ENCODE measurements at regions not wholly inside any gene's neighbourhood (a gene's known extent, or its start where the extent isn't known, plus 50 kb on each side); places are given as distances from the start of the nearest gene placed in this dataset.

DNA sequence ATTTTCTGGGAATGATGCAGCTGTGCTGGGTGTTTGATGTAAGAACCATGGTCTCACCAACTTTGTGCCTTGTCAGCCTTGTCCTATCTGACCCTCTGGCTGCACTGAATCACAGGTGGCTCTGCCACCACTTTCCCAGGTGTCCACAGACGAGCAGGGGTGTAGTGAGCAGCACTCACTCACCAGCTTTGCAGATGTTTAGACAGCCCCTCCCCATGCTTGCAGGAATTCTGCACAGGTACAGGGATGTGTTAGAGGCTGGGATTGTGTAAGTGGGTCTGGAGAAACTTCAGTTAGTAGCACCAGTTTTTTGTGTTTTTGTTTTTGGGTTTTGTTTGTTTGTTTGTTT is 88.2 kb upstream of the NAA20 start:
- DNase-seq (ENCODE audit: low spot score): no peak

DNA sequence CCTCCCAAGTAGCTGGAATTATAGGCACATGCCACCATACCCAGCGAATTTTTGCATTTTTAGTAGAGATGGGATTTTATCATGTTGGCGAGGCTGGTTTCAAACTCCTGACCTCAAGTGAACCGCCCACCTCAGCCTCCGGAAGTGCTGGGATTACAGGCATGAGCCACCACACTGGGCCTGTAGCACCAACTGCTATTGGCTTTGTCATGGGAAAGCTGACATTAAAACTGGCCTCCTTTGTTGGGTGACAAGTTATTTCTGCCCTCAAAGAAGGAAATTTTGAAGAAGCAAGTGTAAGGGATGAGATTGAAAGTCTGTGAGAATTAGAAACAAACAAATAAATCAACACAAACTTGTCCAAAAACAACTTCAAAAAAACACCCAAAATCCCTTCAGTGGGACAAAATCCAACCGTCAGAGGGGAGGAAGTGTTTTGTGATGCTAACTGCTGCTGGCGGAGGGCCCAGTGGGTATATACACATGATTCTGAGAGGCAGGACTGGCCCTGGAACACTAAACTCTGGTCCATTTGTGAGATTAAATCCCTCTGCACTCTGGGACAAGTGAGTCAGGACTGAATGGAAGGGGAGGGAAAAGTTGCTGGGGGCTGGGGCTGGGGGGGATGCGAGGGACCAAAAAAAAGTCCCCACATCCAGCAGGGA is 87.5 kb upstream of the NAA20 start:
- DNase-seq (ENCODE audit: low spot score): peak; percentile 33

DNA sequence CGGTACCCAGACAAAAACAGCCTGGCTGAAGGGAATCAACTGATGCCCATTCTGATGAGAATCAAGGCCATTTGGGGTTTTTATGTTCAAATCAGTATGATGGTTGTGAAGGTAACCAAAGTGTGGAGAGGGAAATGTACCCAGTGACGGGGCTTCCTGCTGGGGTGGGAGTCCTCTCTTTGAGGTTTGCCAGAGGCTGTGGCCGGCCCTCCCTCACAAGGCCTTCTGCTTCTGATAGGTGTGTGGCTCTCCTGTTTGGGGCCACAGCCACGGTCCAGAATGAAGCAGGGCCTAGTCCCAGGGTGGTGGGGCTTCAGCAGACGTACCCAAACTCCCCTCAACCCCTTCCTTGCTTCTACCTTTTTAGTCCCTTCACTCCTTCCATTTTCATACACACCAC is 86.7 kb upstream of the NAA20 start:
- DNase-seq (ENCODE audit: low spot score): no peak

DNA sequence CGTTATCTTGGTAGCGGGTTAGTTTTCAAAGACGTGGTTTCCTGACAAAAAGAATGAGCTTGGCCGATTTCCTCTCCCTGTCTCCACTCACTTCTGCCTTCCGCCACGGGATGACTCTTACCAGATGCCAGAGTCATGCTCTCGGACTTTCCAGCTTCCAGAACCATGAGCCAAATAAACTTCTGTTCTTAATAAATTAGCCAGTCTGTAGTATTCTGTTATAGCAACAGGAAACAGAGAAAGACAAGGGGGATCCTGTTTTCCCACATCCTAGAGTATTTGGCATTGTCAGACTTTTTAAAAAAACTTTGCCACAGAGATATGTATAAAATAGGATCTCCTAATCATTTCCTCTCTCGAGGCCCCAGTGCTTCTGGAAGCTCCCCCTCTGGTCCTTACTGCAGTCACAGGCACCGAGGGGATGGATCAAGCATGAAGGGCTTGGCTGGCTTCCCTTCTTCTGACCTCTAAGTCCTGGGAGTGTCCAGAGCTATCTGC is 84.9 kb upstream of the NAA20 start:
- peak; percentile 82 for DNase-seq (ENCODE audit: low spot score)

DNA sequence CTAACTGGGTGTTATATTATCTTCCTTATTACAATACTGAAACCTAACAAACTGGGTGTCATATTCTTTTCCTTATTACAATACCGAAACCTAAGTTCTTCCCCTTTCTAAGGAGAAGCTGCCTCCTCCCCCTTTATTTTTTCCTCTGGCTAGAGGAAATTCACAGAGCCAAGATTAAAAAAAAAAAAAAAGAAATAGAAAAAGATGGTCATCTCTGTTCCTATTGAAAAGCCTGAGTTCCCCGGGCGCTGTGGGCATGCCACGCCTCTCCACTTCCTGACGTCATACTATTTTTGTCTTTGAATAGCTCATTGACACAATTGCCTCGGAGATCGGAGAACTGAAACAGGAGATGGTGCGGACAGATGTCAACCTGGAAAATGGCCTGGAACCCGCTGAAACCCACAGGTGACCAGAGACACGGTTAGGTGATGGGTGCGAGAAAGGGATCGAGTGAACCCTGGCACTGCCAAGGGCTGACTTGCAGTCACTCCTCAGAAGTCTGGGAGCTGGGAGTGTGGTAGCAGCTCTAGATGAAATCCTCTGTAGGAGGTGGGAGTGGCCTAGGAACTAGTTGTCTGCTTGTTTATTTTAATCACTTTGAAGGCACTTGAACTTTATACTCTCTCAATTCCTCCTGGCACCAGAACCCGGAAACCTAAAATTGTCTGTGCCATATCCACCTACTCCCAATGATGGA is 82.2 kb upstream of the NAA20 start:
- DNase-seq (ENCODE audit: low spot score): peak; percentile 40

DNA sequence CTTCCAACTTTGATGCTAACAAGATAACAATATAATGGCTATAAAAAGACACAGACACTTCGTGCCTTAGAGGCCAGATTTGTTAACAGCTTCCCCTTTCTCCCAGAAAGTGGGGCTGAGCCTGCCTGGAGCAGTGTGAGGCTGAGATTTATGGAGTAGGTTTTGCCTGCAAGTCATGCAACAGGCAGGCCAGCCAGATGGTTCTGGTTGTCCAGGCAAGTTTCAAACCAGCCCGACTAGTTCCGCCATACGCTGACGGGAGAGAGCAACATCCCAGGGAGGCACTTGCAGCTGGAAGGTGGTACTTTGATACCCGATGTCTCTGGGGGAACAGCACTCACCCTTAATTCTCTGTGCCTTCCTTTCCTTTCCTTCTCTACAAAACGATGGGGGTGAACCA is 81.3 kb upstream of the NAA20 start:
- peak; percentile 43 for DNase-seq (ENCODE audit: low spot score)

DNA sequence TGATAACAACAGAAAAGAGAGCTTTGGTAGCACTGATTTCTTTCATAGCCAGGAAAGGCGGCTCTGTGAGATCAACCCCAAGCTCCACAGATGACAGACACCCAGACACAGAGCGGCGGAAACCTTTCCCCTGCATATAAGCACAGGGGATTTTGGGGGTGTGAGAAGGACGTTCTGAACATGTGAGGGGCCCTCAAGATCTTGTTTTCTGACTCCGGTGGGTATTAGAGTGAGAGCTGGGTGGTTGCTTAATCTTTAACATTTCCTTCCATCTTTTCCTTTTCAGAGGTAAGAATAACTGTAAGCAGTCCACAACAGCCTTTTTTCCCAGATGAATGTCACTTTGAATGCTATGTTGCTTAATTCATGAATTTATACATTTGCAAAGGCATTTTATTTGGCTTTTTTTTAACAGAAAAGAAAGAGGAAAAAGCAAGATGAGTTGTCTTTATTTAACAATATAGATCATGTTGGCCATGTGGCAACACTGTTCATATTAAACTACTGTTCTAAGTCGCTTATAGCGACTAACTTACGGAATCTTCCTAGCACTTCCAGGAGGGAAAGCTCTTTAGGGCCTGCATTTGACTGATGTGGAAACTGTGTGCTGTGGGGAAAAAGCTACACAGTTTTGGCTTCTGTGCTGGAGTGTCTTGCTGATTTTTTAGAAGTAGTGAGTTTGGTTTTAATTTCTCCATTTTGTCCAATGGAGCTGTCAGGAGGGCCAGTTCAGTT is 80.5 kb upstream of the NAA20 start:
- no peak for DNase-seq (ENCODE audit: low spot score)

DNA sequence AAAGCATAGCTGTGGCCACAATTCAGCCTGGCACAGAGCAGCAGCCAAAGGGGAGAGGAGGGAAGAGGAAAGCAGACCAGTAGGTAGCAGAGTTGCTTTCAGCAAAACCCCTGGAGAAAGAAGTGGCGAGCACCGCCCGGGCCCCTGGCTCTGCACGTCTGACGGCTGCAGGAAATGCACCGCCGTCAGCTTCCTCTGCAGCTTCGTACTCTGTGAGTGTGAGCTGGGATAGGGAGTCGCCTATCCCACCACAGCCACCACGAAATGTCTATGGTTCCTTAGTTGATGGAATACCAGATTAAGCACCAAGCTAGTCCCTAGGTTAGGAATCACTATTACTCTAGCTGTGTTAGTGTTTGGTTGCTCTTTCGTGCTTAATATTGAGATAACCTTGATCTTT is 79.9 kb upstream of the NAA20 start:
- no peak for DNase-seq (ENCODE audit: low spot score)

DNA sequence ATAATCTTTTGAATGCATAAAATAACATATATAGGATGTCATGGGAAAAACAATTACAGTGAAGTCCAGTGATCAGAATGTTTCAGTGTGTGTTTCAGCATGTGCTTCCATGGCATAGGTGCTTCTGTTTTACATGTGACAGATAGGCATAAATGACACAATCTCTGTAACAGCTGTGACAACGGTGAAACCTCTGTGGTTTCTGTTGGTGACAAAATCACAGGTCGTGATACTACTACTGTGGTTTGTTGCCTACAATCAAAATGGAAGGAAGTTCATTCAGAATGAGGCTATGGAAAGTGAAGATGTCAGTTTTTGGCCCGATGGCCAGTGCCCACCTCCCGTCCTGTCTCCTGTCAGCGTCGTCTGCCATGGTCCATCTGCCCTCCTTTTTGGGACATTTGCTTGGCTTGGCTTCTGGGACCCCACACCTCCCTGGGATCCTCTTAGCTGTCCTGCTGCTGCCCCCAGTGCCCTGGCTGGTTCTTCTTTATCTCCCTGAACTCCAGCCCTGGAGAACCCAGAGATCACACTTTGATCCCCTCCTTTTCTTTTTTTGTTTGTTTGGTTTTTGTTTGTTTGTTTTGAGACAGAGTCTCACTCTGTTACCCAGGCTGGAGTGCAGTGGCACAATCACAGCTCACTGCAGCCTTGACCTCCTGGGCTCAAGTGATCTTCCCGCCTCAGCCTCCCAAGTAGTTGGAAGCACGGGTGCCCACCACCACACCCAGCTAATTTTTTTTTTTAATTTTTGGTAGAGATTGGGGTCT is 79.3 kb upstream of the NAA20 start:
- DNase-seq (ENCODE audit: low spot score): no peak

DNA sequence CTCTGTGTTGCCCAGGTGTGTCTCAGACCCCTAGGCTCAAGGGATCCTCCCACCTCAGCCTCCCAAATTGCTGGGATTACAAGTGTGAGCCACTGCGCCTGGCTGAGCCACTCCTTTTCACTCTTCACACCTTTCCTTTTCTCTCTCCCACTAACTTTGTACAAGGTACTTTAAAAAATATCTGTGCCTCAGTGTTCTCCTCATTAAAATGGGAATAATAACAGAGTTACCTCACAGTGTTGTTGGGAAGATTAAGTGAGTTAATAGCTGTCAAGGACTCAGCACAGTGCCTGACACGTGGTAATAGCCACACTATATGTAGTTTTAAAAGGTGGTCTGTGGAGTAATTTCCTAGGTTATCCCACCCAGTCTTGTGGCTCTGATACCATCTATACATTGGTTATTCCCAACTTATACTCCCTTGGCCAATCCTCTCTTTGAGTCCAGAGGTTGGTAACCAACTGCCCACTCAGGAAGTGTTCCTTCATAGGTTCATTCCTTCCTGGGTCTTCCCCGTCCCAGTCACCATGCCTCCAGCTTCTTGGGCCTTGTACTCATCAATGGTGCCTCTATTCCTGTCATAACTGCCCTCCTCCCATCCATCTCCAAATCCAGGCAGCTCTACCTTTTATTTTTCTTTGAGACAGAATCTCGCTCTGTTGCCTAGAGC is 78.6 kb upstream of the NAA20 start:
- no peak for DNase-seq (ENCODE audit: low spot score)

DNA sequence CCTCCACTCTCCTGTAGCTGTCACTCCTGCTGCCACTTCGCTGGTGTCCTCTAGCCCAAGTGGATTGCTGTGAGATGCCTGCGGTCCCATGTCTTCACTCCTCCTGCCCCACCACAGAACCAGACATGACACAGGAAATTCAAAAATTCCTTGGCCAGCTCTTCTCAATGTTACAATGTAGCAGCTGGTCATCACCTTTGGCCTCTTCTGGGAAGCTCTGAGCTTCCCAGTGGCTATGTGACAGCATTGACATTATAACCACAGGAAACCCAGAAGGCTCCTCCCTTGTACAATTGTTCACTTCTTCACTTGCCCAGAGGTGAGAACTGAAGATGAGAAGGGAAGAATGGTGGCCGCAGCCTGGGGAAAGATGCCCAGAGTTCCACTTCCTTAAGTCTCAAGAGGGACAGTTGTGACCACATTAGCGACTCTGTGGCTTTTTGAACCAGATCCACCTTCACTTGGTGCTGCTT is 76.1 kb upstream of the NAA20 start:
- peak; percentile 15 for DNase-seq (ENCODE audit: low spot score)

DNA sequence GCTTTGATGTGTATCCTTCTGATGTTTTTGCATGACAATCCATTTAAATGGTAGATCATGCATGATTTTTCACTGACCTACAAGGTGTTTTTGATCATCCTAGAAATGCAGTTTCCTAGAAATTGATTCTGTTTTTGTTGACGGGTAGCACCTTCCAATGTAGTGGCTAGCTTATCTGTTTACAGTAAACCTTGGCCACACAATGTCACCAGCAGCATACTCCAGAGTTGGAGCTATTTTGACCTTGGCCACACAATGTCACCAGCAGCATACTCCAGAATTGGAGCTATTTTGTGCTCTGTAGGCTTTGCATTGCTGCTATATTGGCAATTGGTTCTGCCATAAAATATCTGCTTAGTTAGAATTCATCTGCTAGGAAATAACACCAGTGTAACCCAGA is 74.6 kb upstream of the NAA20 start:
- no peak for DNase-seq (ENCODE audit: low spot score)

DNA sequence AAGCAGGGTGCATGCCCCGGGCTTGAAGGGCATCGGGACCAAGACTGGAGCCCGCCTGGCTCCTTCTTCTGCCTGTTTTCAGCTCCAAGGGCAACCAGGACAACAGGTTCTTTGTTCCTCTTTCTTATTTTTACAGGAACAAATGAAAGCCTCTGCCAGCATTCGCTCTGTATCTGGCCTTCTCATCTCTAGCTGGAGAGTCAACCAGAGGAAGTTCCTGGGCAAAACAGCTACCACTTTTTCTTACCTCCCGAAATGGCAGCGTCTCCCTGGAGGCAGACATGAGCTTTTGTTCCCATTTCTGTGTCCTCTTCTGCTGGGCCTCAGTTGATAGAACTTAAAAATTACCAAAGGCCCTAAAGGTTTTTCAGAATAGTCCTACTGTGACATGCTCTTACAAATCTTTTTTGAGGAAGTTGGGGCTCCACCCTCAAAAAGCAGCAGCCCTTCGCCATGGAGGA is 74.1 kb upstream of the NAA20 start:
- DNase-seq (ENCODE audit: low spot score): no peak

DNA sequence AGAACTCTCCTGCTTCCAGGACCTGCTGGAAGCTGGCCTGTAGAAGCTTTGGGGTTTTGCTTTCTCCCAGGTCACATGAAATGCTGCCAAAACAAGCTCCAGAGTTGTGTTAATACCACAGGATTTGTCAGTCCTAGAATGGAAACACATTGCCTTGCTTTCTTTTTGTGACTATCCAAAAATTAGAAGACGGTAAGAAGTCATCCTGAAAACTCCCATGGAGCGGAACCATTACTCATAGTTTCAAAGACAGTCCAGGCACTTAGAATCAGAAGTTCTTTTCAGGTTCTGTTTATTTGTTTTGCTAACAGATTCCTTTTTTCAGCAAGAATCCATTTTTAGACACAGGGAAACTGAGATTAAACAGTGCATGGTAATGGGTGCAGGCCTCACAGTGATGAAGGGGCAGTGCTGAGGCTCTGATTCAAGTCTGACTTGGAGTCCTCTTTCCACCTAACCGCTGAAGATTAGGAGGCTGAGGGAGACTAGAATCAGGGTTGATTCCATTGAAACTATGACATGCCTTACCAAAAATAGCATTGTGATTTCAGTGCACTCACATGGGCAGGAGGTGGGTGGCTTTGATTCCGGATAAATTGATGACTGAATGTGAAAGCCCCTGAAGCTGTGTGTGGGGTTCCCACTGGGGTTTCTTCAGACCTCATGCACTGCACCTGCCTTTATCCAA is 72.2 kb upstream of the NAA20 start:
- DNase-seq (ENCODE audit: low spot score): peak; percentile 17

DNA sequence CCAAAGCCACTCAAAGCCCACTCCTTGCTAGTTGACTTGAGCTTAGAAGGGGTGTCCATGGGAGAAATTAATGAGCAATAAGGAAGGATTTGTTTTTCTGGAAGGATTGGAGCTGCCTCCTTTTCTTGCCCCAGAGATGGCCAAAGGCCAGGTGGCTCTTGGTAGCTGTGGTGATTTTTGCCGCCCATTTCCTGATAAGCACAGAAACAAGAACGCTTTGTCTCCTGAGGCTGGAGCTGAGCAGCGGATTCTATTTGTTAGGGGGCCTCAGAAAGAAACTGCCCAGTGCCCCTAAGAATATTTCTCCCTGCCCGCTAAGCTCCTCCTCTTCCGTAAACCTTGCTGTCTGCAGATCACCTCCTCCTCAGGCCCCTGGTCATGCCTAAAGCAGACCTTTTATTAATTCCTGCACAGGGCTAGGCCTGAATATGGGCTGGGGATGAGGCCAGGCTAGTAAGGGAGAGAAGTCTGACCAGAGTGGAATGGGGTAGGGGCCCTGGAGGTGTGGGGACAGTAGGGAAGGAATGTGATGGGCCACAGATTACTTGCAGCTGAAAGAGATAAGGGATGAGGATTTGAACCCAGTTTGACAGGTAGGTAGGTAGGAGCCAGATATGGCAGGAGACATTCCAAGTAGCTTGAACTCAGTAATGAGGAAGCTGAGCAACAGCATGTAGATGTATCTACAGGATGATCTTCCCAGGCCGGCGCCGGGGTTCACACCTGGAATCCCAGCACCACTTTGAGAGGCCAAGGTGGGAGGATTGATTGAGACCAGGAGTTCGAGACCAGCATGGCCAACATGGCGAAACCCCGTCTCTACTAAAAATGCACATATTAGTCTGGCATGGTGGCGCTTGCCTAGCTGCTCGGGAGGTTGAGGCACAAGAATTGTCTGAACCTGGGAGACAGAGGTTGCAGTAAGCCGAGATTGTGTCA is 71.2 kb upstream of the NAA20 start:
- DNase-seq (ENCODE audit: low spot score): no peak

DNA sequence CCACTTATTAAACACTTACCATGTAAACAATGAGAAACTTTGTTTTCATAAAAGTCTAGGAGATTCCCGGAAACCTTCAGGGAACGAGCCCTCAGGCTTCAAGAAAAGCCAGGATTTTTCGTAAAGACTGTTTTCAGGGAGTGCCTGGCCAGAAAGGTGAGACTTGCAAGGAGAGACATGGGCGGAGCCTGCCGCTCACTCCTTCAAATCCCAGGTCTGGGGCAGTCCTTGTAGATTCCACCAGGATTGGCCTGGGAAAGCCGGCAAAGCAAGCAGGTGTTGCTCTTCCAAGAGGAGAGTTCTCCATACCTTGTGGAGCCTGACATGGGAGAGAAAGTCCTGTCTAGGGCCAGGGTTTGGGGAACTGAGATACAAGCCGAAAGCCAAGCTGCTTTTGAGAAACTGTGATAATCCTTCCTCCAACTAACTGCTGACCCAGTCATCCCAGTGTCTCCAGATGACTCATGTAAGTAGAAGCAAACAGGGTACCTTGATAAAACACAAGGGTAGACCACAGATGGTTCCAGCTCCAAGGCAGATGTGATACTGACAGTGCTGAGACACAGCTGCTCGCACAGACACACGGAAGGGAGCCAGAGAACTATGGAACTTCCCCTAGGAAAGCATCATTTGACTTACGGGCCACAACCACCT is 69.4 kb upstream of the NAA20 start:
- peak; percentile 24 for DNase-seq (ENCODE audit: low spot score)

DNA sequence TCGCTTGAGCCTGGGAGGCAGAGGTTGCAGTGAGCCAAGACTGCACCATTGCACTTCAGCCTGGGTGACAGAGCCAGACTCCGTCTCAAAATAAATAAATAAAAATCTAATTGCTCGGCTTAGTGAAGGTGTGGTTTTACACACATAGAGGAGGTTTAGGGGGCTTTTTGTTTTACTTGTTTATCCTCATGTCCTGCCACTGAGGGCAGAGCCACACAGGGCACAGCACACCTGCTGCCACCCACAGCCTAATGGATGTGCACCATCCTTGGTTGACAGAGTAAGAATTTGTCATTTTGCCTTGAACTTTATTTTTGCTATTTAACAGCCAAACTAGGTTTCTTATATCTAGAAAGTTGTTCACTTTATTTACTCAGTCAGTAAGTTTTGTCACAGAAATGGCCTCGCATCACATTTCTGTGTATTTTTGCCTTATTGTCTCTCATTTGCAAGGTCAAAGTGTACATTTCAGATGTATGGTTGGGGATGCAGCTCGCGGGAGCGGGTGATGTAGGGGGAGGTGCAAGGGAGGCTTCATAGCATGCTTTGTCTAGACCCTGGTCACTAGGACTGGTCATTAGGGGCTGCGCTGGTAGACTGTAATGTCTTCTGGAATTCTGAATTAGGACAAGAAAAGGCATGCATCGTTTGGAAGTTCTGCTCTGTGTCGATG is 67.8 kb upstream of the NAA20 start:
- no peak for DNase-seq (ENCODE audit: low spot score)

DNA sequence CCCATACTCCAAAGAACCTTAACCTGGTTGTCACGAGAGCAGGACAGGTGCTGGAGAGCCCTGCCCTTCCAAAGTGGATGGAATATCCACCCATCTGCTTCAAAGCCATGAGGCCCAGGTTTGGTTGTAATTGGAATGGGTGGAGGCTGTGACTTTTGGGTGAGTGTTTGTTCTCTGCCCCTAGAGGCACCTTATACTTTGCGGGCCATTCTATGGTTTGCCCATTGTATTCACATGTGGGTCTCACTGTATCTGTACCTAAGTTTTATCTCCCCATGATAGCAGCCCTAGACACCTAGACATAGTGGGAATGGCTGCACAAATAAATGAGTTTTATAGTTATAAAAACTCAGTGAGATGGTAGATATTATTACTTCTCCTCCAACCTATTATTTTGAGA is 67.1 kb upstream of the NAA20 start:
- DNase-seq (ENCODE audit: low spot score): no peak

DNA sequence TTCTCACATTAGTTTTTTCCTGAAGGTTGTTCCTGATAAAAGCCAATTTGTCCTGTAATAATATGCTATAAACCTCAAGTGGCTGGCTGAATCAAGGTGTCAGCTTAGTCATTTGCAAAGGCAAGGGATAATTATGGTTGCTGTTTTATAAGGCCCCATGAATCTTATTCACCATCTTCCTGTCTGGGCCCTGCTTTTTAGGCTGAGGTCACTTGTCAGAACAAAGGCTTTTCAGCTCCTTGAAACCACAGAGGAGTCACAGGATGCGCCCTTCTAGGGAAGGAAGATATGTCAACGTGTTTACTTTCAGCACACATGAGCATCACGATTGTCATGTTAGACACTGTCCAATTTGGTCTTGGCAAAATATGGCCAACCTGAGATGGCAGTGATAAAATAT is 64.8 kb upstream of the NAA20 start:
- no peak for DNase-seq (ENCODE audit: low spot score)
